ENCODE measurements at regions not wholly inside any gene's neighbourhood (a gene's known extent, or its start where the extent isn't known, plus 50 kb on each side); places are given as distances from the start of the nearest gene placed in this dataset.
"Not testable (repeated sequence)": the region's sequence is repeated elsewhere in the genome, so short reads cannot be mapped to it uniquely, and the experiment has no call there.

- DNase-seq = no peak
Observed at GRCh38 chr2:237196866-237197618, 111.4 kb downstream of the COPS8 start.

DNA sequence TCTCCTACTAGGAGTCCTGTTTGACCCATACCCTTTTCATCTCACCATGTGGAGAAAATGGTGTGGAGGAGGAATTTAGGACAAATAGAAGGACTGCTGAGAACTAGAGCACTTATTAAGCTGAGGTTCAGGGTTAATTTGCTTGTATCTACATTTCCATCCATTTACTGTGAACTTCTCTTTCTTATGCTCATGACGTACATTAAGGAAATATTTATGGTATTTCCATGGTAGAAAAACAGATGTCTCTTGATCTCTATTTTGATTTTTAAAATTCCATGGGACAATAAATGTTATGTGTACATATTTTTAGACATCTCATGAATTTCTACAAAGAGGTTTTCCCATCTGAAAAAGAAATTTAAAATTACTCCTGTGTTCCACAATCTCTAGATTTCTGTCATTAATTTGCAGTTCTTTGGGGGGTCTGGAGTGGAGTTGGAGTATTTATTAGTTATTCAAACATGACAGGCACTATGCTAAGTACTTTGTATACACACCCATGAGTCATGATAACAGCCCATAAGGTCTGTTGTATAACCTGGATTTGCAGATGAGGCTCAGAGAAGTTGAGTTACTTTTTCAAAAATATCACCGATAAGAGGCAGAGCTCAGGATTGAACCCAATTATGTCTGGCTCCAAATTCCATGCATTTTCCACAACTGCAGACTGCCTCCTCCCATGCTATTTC lies 112.6 kb downstream of the COPS8 start:
- no peak for DNase-seq

DNA sequence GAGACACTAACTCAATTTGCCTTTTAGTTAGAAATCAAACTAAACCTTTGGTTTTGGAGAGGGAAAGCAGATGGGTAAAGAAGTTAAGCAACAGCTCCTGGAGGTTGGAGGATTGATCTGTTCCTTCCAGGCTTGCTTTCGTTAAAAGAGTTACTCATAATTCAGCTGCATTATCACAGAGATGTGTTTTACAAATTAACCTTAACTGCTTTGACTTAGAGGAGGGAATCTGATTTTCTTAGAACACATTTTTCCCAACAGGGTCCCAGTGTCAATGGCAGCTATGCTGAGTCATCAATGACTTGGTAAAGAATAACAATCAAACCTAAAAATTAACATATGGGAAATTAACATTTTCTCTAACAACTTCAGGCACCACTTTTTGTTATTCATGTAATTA lies 113.4 kb downstream of the COPS8 start:
- no peak for DNase-seq

DNA sequence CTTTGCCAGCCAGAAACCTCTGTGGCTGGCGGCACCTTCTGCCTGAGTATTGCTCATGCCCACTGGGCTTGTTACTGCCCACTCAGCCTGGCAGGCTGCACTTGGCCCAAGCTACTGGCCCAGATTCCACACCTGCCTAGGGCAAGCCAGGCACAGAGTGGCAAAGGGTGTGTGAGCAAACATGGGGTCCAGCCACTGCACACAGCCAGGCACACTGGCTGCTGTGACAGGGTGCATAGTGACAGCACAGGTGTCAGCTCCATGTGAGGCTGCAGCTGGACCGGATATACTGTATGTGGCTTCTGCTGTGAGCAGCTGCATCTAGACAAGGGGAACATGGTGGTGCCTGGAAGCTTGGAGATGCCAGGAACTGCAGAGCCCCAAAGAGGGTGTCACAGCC lies 113.9 kb downstream of the COPS8 start:
- DNase-seq = no peak

- no peak for DNase-seq
Observed at GRCh38 chr2:237200462-237200861, 114.8 kb downstream of the COPS8 start.

DNA sequence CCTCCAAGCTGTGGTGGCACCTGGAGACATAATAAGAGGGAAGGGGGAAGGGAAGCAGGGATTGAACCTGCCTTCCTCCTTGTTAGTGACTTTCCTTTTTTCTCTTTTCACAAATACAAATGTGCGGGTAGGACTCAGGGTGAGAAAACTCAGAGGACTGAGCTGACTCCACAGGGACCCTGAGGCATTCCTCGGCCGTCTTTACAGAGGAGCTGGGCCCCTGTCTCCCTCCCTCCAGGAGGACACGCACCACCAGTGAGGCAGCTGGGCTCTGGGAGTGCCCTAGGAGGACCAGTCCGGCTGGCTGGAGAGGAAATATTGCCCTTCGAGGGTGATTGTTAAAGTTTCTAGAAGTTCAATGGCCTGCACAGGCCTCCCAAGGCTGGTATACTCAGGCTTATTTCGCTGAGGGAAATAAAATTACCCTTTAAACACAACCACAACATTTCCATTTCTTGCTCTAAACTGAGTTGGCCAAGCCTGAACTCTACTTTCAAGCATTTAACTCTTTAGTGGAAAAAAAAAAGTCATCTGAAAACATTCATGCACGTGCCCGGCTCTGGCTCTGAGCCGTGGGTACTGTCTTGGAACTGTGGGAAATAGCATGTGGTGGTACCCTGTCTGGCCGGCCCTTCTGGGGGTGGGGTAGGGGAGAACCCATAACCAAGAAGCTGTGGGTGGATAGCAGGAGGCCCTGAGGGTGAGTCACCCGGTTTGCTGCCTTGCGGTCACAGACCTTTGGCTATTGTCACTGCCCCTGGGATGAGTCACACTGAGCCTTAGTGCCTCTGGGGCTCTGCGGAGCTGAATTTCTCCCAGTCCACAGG lies 116.0 kb downstream of the COPS8 start:
- no peak for DNase-seq

GRCh38 chr2:237202288-237203030 lies 116.8 kb downstream of the COPS8 start:
- no peak for DNase-seq

DNA sequence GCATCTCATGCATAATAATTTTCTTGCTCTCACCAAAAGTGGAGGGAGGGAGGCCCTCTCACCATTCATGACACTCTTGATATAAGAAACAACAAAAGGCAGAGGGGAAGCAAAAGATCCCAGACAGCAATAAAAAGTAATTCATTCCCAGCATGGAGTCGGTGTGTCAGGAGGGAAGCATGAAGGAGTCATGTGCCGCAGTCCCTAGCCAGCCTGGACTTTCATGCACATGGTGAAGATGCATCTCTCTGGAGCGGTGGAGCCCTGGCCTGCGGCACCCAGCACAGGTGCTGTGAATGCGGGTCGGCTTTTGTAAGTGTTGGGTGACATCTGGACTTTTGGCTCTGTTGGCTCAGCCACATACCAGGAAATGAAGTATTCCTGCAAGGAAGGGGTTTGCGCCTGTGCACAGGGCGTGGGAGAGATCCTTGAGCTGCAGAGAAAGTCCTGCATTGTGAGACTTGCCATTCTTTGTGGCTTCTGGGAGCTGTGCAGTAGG lies 119.4 kb downstream of the COPS8 start:
- DNase-seq = no peak

- DNase-seq = no peak
Observed at GRCh38 chr2:237205561-237205971, 119.9 kb downstream of the COPS8 start.

GRCh38 chr2:237207646-237208045 lies 122.0 kb downstream of the COPS8 start:
- no peak for DNase-seq

DNA sequence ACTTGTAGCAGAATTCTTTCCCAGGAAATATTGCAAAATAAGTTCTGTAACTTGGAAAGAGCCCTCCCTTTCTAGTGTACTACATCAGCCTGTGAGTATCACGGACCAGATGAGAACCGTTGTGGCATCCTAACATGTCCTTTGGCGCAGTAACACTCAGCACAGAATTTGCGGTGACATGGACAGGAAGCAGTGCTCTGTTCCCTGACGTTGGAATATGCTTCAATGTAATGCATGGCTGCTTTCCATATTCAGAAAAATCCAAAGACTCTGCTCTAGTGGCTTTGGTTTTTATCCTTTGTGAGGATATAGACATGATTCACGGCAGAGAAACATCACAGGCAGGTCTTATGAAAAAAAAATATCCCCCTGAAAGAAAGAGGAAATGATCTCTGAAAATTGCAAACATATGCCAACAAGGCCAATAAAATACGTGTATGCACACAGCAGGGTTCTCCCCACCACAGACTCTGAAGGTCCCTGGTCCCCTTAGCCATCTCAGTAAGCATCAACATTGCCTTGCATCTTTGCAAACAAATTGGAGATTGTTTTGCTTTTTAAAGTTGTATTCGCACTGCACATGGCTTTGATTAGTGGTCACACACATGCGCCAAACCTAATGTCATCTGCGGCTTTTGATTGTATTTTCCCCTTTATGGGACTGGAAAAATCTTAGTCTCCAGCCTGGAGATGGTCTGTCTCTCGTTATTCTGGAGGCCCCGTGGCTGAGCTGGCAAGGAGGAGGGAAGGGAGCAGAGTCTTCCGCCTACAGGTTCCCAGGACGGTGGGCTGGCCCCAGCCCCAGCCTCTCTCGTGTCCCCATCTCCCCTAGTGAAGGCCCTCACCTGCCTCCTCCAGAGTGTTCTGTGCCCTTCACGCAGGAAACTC lies 122.9 kb downstream of the COPS8 start:
- DNase-seq = no peak

GRCh38 chr2:237209885-237210284 lies 124.2 kb downstream of the COPS8 start:
- DNase-seq = no peak

DNA sequence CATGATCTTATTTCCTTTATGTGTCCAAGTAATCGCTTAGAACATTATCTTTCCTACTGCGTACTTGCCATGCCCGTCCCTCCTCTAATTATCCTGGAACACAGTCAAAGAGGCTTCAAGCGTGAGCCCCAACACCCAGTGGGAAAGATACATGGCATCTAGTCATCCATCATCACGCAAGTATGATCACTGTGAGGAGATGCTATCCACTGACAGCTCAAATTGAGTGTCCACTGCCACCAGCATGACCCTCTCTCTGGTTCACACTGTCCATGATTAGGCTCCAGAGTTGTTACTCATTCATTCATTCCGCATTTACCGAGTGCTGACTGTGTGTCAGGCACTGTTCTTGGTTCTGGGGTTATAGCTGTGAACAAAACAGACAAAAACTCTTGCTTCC lies 124.6 kb downstream of the COPS8 start:
- no peak for DNase-seq

DNA sequence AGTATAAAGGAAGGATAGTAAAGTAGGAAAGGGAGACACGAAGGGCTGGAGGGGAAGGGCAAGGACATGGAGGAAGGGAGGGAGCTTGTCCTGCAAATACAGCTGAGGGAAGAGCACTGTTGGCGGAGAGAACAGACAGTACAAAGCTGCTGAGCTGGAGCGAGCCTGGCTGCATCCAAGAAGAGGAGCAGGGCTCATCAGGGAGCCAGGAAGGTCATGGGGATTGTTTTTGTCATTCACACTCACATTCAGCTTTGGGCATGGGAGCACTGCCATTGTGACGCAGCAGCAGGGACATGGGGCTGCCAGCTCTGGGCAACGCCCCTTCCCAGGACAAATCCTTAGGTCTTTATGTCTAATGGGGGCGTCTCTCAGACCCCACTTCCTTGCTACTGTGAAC lies 125.1 kb downstream of the COPS8 start:
- no peak for DNase-seq

DNA sequence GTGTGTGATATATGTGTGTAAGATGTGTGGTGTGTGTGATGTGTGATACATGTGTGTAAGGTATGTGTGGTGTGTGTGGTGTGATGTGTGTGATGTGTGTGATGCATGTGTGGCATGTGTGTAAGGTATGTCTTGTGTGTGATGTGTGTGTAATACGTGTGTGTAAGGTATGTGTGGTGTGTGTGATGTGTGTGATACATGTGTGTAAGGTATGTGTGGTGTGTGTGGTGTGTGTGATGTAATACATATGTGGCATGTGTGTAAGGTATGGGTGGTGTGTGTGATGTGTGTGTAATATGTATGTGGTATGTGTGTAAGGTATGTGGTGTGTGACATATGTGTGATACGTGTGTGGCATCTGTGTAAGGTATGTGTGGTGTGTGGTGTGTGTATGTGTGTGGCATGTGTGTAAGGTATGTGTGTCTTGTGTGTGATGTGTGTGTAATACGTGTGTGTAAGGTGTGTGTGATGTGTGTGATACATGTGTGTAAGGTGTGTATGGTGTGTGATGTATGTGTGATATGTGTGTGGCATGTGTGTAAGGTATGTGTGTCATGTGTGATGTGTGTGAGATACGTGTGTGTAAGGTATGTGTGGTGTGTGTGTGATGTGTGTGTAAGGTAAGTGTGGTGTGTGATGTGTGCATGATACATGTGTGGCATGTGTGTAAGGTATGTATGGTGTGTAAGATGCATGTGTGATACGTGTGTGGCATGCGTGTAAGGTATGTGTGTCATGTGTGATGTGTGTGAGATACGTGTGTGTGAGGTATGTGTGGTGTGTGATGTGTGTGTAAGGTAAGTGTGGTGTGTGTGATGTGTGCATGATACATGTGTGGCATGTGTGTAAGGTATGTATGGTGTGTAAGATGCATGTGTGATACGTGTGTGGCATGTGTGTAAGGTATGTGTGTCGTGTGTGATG lies 126.9 kb downstream of the COPS8 start:
- not testable (repeated sequence) for DNase-seq

DNA sequence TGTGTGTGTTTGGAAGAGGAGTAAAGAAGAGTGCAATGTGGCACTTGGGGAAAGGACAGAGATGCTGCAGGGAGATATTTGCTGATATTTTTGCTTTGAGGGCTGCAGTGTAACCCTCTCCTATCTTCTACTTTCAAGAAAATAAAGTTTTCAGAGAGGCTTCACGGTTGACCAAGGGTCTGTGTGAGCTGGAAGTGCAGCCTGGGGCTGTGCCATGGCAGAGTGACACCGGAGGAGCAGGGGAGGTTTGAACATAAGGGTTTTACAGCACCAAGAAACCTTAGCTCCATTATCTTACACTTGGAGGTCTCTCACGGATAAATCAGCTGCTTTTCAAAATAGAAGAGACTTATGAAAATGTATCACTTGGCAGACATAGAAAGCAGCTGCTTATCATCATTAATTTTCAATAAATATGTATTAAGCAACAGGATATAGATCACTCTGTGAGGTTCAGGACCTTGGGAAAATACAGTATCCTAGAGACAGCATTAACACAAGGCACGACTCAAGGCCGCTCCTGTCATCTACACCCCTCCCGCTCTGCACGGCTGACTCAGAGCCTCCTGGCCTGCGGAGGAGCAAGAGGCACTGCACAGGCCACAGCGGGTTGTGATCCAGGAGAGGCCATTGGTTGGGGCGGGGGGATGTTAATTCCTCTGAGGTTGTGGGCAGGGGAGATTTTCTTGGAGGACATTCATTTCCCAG lies 127.8 kb downstream of the COPS8 start:
- no peak for DNase-seq

DNA sequence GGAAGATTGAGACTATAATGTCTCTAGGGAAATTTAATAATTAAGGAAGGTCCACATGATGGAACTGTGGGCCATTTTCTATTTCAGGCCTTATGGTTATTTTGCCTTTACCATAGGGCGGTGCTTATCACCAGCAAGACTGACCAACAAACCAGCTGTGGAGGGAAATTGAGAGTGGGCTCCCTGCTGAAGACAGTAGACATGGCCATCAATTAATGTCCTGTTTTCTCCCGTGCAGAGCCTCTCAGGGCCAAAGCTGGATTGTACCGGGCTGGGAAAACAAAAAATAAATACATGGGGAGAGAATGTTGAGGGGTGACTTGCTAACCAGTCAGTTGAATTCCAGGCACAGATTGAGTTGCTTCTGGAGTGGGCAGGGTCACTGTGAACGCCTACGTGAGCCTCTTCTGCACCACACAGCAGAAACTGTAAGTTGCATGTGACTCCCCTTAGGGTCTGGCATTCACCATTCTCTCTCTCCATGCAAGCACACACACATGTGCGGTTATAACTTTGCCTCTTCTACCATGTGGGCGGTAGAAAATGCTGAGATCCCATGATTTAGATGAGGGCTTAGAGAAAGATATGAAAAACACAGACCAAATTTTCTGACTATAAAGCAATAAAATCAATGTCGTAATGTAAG lies 128.5 kb downstream of the COPS8 start:
- DNase-seq = no peak

DNA sequence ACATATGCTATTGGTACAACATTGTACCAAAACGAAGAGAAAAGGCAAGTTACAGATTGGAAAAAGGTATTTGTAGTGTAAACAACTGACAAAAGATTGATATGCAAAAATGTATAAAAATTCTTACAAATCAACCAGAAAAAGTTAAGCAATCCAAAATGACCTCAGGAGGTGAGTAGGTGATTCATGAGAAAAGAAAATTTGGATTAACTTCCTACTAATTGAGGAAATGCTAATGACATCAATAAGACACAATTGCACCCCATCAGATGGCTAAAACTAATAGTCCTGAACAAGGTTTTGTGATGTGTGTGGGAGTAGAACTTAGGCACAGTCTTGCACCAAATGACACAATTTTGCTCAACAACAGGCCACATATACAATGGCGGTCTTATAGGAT lies 129.3 kb downstream of the COPS8 start:
- DNase-seq = no peak

- DNase-seq = no peak
Observed at GRCh38 chr2:237217995-237218616, 132.4 kb downstream of the COPS8 start.
